ENCODE measurements at regions not wholly inside any gene's neighbourhood (a gene's known extent, or its start where the extent isn't known, plus 50 kb on each side); places are given as distances from the start of the nearest gene placed in this dataset.
"Not testable (repeated sequence)": the region's sequence is repeated elsewhere in the genome, so short reads cannot be mapped to it uniquely, and the experiment has no call there.

- Histone ChIP-seq H3K9me3 (no peaks in the 10 kb centered on the region), H3K4me1 (peaks cover 0 to 3% (median 0%) of the 10 kb centered on the region in 4 donors), H3K4me3 (no peak overlapping the region), H3K27ac (no peak overlapping the region), H3K27me3 (no peaks in the 10 kb centered on the region), H3K36me3 (no peaks in the 10 kb centered on the region)
- TF ChIP-seq, protein P1, sequence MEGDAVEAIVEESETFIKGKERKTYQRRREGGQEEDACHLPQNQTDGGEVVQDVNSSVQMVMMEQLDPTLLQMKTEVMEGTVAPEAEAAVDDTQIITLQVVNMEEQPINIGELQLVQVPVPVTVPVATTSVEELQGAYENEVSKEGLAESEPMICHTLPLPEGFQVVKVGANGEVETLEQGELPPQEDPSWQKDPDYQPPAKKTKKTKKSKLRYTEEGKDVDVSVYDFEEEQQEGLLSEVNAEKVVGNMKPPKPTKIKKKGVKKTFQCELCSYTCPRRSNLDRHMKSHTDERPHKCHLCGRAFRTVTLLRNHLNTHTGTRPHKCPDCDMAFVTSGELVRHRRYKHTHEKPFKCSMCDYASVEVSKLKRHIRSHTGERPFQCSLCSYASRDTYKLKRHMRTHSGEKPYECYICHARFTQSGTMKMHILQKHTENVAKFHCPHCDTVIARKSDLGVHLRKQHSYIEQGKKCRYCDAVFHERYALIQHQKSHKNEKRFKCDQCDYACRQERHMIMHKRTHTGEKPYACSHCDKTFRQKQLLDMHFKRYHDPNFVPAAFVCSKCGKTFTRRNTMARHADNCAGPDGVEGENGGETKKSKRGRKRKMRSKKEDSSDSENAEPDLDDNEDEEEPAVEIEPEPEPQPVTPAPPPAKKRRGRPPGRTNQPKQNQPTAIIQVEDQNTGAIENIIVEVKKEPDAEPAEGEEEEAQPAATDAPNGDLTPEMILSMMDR (IDR thresholded peaks at IDR 0.05) = no peak
- no peak for DNase-seq
- intact Hi-C loops (cut with DNase I; ENCODE audit: low total_unique reads) = no loop called here
These were observed 995.6 kb upstream of the SLC39A10 start for GRCh38 chr2:194661431-194661830.

DNA sequence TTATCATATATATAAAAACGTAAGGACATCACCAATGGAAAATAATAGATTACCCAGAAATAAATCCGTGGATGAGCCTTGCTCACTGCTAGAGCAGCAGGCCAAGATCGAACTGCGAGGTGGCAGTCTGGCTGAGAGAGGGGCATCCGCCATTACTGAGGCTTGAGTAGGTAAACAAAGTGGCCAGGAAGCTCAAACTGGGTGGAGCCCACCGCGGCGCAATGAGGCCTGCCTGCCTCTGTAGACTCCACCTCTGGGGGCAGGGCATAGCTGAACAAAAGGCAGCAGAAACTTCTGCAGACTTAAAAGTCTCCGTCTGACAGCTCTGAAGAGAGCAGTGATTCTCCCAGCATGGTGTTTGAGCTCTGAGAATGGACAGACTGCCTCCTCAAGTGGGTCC, 1018.0 kb upstream of the SLC39A10 start:
- intact Hi-C loops (cut with DNase I; ENCODE audit: low total_unique reads); H3K4me3 ChIP-seq; H3K27me3 ChIP-seq; DNase-seq; H3K27ac ChIP-seq; H3K36me3 ChIP-seq; H3K9me3 ChIP-seq; H3K4me1 ChIP-seq: not testable (repeated sequence)

DNA sequence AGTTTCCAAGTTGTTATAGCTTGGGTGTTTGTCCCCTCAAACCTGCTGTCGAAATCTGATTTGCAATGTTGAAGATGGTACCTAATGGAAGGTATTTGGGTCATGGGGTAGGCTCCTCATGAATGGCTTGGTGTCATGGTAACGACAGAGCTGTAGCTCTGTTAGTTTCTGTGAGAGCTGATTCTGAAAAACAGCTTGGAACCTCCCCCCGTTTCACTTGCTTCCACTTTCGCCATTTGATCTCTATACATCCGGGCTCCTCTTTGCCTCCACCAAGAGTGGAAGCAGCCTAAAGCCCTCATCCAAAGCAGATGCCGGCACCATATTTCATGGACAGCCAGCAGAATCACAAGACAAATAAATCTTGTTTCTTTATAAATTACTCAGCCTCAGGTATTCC, 1035.1 kb upstream of the SLC39A10 start:
- H3K27me3 ChIP-seq = no peaks in the 10 kb centered on the region
- no peak overlapping the region for H3K4me3 ChIP-seq
- intact Hi-C loops (cut with DNase I; ENCODE audit: low total_unique reads) = no loop called here
- no peak for DNase-seq
- H3K36me3 ChIP-seq = no peaks in the 10 kb centered on the region
- H3K27ac ChIP-seq = no peak overlapping the region
- H3K4me1 ChIP-seq = no peaks in the 10 kb centered on the region
- TF ChIP-seq, protein P1 (IDR thresholded peaks at IDR 0.05) = no peak
- no peaks in the 10 kb centered on the region for H3K9me3 ChIP-seq

- H3K9me3 ChIP-seq = no peaks in the 10 kb centered on the region
- no peaks in the 10 kb centered on the region for H3K36me3 ChIP-seq
- H3K27me3 ChIP-seq = no peaks in the 10 kb centered on the region
- TF ChIP-seq, protein P1 (IDR thresholded peaks at IDR 0.05) = no peak
- H3K27ac ChIP-seq = no peak overlapping the region
- intact Hi-C loops (cut with DNase I; ENCODE audit: low total_unique reads) = no loop called here
- no peak for DNase-seq
- no peak overlapping the region for H3K4me3 ChIP-seq
- H3K4me1 ChIP-seq = no peaks in the 10 kb centered on the region
These were observed 1037.7 kb upstream of the SLC39A10 start for GRCh38 chr2:194619366-194619765.

DNA sequence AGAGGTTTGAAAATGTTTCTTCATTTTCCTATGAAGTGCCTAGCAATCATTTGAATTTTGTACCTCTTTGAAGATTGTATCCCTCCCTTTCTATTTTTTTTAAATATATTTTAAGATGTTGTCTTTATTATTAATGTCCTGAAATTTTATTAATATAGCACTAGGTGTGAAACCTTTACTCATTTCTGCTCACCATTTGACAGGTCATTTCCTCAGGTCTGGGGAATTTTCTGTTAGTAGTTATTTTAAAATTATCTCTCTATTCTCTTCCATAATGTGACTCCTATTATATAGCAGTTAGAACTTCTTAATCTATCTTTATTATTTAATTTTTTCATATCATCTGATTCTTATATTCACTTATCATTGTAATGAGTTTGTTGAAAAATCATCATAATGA, 1038.6 kb upstream of the SLC39A10 start:
- TF ChIP-seq, protein P1 (IDR thresholded peaks at IDR 0.05) = no peak
- DNase-seq = no peak
- Histone ChIP-seq H3K4me3 (no peak overlapping the region), H3K36me3 (no peaks in the 10 kb centered on the region), H3K27ac (no peak overlapping the region), H3K9me3 (no peaks in the 10 kb centered on the region), H3K4me1 (no peaks in the 10 kb centered on the region), H3K27me3 (no peaks in the 10 kb centered on the region)
- intact Hi-C loops (cut with DNase I; ENCODE audit: low total_unique reads) = no loop called here

- H3K9me3 ChIP-seq = no peaks in the 10 kb centered on the region
- H3K36me3 ChIP-seq = no peaks in the 10 kb centered on the region
- no peak overlapping the region for H3K27ac ChIP-seq
- no peaks in the 10 kb centered on the region for H3K27me3 ChIP-seq
- TF ChIP-seq, protein P1 (IDR thresholded peaks at IDR 0.05) = no peak
- no peak overlapping the region for H3K4me3 ChIP-seq
- intact Hi-C loops (cut with DNase I; ENCODE audit: low total_unique reads) = no loop called here
- DNase-seq = no peak
- no peaks in the 10 kb centered on the region for H3K4me1 ChIP-seq
These were observed 1040.7 kb upstream of the SLC39A10 start for GRCh38 chr2:194616334-194616733.

All from tibial artery (tissue), 4 donors.